GM12874 (cell line): ENCODE measurements at regions not wholly inside any gene's neighbourhood (a gene's known extent, or its start where the extent isn't known, plus 50 kb on each side); places are given as distances from the start of the nearest gene placed in this dataset.

Experiments used
- TF ChIP-seq, protein P1 (sequence below): IDR thresholded peaks from 2 replicates; pipeline ENCODE4 v1.5.1; 2011; ENCODE audit warnings: low read depth, mild to moderate bottlenecking, control low read depth, low read length, moderate library complexity; ENCODE audit not compliant: insufficient read depth

- TF ChIP-seq, protein P1, sequence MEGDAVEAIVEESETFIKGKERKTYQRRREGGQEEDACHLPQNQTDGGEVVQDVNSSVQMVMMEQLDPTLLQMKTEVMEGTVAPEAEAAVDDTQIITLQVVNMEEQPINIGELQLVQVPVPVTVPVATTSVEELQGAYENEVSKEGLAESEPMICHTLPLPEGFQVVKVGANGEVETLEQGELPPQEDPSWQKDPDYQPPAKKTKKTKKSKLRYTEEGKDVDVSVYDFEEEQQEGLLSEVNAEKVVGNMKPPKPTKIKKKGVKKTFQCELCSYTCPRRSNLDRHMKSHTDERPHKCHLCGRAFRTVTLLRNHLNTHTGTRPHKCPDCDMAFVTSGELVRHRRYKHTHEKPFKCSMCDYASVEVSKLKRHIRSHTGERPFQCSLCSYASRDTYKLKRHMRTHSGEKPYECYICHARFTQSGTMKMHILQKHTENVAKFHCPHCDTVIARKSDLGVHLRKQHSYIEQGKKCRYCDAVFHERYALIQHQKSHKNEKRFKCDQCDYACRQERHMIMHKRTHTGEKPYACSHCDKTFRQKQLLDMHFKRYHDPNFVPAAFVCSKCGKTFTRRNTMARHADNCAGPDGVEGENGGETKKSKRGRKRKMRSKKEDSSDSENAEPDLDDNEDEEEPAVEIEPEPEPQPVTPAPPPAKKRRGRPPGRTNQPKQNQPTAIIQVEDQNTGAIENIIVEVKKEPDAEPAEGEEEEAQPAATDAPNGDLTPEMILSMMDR = no peak
These were observed 97.9 kb upstream of the UST start for GRCh38 chr6:148648754-148649453.

GRCh38 chr6:148649454-148649963 is 97.3 kb upstream of the UST start:
- TF ChIP-seq, protein P1 = no peak

GRCh38 chr6:148650941-148651505 is 95.8 kb upstream of the UST start:
- TF ChIP-seq, protein P1 = no peak

DNA sequence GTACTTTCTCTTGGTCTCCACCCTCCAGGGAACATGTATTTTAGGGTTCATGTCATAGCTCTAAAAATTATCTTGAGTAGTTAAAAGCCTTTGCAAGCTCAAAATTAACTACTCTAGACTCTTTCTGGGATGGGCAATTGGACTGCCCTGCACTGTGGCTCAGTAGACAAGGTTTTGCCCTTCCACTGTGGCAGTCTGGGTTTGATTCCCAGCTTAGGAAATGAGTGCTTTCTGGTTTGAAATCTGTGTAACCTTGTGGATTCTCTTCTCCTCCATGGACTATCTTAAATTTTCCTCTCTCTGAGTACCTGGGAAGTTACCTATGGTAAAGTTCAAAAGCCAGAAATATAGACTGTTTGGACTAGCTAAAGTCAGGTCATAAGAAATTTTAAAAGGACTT is 94.6 kb upstream of the UST start:
- TF ChIP-seq, protein P1 = no peak

DNA sequence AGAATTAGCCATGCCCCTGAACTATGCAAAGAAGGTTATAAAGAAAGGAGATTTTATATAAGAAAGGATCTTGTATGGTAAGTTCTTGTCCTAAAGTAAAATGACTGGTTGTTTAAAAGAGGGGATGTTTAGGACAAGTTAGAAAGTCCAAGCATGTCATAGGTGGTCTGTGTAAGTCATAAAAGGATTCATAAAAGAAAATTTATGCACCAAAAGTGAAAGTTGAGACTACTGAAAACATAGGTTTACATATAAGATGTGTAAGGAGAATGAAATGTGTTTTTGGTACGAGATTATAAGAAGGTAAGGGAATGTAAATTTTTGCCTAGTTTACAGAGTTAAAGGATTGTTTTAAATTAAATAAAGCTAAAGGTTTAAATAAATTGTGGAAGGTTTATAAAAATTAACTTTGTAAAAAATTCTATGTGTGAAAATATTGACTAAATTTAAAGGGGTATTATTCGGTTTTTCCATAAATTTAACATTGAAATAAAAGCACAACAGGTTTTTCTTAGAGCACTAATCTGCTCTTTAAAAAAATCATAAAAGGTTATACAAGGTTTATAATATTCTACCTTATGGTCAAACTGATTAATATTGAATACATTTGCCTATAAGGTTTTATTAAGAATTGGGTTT is 93.6 kb upstream of the UST start:
- TF ChIP-seq, protein P1 = no peak

DNA sequence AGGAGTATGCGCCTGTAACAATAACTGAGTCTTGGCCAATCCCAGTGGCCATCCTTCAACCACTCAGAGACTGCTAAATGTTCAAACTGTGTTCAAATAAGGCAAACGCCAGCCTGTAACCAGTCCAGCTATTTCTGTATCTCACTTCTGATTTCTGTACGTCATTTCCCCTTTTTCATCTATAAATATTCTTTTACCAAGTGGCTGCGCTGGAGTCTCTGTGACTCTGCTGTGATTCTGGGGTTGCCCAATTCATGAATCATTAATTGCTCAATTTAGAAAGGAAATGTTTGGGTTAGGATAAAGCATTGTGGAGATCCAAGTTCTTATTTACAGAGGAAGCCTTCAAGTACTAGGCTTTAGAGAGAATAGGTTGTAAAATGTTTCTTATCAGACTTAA is 89.8 kb upstream of the UST start:
- TF ChIP-seq, protein P1 = no peak

DNA sequence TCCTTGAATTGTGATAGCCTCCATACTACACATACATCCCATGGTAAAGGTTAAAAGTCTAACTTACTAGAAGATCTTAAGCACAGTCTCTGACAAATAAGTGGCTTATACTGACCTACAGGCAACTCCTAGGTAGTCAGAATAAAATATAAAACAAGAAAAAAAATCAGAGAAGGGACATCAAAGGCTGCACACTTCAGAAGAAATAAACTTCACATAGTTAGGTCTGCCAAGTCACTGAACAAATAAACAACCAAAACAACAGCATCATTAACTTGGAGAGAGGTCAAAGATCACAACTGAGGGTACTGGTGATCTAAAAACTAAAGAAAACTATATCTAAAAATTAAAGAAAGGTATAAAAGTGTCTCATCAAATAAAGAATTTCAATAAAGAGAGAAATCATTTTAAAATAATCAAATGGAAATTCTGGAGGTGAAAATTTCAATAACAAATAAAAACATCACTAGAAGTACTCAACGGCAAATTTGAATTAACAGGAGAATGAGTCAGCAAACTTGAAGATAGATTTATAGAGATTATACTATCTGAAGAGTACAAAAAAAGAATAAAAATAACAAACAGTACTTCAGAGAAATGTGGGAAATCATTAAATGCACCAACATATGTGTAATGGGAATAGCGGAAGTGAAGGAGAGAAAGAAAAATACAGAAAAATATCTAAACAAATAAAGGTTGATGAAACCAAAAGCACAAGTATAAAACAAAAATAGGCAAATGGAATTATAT is 88.0 kb upstream of the UST start:
- TF ChIP-seq, protein P1 = no peak
